ENCODE measurements at regions not wholly inside any gene's neighbourhood (a gene's known extent, or its start where the extent isn't known, plus 50 kb on each side); places are given as distances from the start of the nearest gene placed in this dataset.

DNA sequence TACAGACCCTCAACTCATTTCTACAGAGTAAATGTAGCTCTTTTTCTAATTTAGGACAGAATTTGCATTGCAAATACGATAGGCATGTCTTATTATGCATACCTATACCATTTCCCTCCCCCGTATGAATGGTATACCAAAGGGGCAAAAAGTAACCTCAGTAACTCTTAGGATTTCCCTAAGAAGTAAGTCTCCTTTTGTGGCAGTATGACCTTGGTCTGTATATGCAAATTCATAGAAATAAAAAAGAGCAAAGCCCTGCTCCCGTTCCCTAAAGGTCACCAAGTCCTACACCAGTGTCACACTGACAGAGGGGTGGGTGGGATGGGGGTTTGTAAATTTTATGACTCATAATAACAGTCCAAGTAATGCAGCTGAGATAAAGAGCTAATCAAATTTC, 365.8 kb upstream of the CCDC196 start:
- DNase-seq: no peak

DNA sequence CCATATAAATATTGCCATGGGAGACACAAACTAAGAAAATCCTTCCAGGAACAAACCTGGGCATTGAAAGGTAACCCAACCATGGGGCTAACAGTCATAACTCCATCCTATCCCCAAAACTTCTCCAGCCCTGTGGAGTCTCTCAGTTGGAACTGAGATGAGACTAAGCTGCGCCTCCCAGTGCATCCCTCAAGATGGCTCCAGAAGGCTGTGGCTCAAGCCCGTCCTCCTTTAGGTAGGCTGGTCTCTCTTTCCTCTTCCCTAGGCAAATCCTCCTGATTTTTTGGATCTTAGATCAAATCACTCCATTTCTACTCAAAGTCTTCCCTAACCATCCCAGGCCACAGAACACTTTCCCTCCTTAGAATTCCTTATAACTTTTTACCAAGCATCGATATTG, 364.3 kb upstream of the CCDC196 start:
- DNase-seq: no peak

DNA sequence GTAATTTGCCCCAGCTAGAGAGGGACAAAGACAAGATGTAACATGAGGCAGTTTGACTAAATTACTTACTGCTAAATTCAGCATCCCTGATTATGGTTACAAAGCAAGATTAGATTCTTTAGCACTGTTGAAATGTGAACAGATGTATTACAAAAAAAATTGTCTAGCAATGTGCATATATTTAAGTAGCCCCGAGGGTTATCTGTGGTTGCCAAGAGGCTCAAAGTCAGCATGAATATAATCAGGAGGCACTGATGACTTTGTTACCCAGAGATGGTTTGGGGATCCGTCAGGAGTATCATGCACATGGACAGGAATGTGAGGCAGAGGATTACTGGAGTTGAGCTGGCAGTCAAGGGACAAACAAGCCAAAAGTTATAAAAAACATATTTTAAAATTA, 356.9 kb upstream of the CCDC196 start:
- DNase-seq: no peak

DNA sequence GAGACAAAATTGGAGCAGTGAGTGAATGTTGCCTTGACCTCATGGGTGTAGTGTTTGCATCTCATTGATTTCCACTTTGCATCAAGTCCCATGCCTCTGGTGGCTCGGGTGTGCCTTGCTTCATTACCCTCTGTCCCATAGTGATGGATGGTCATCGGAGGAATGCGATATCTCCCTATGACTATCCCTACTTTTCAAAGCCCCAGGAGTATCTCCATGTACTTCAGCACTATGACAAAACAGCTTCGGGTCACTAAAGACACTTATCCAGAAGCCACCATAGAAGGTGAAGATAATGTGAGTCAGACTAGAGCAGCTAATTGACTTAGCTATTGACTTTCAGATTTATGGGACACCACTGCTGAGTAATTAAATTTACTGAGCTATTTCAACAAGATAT, 355.1 kb upstream of the CCDC196 start:
- DNase-seq: no peak

DNA sequence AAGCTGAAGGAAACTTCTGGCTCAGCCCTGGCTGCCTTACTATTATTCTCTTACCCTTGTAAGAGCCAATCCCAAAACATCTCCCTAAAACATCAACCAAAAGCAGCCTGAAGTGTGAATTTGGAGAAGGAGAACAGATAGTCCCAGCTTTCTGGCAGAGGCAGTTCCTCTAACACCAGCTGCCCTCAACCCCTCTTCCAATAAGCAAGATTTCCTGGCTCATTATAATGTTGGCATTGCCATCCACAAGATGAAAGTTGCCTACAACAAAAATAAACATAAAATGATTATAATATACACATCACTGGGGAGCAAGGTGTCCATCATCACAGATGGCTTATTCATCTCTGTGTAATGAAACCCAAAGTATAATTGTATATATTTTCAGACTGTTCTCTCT, 352.5 kb upstream of the CCDC196 start:
- DNase-seq: no peak

DNA sequence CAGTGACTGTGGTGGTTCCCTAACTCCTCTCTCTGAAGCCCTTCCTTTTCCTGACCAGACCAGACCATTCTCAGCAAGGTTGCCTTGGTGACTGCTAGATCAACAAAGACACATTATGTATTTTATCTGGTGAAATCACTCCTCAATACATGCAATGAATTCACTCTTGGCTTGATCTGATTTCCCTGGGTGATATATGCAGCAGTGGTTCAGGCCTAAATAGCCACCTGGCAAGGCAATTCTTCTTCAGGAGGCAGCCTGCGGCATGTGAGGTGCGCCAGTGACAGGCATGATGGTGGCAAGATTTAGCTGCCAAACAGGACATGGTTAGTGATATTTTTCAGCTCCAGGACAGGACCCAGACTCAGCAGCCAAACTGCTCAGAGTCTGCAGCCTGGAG, 350.3 kb upstream of the CCDC196 start:
- no peak for DNase-seq

DNA sequence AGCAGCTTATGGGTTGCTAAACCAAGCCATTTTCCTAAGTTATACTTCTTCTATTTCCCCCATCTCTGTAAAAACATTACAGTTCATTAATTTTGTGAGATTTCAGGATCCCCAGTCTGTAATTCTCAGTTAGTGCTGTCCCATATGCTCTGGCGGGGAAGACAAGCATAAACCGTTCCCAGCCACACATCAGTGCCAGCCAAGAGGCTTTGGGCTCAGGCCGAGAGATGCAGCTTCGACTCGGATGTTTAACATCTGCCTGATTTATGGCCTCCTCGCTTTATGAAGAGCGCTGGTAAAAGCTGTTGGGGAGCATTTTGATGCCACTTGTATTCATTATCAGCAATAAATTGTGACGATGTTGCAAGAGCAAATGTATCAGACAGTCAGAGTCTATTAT, 349.1 kb upstream of the CCDC196 start:
- no peak for DNase-seq

DNA sequence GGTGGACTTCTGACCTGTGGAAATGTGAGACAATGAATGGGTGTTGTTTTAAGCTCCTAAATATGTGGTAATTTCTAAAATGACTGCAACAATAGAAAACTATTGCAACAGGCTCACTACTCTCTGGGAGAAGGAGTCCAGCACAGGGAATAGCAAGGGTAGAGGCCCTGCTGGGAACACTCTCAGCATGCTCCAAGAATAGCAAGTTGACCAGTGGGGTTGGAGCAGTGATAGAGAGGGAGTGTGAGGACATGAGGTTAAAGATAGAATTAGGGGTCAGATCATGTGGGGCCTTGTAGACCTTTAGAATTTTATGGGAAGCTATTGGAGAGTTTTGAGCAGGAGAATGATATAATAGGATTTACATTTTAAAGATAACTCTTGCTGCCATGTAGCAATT, 346.7 kb upstream of the CCDC196 start:
- DNase-seq: no peak

DNA sequence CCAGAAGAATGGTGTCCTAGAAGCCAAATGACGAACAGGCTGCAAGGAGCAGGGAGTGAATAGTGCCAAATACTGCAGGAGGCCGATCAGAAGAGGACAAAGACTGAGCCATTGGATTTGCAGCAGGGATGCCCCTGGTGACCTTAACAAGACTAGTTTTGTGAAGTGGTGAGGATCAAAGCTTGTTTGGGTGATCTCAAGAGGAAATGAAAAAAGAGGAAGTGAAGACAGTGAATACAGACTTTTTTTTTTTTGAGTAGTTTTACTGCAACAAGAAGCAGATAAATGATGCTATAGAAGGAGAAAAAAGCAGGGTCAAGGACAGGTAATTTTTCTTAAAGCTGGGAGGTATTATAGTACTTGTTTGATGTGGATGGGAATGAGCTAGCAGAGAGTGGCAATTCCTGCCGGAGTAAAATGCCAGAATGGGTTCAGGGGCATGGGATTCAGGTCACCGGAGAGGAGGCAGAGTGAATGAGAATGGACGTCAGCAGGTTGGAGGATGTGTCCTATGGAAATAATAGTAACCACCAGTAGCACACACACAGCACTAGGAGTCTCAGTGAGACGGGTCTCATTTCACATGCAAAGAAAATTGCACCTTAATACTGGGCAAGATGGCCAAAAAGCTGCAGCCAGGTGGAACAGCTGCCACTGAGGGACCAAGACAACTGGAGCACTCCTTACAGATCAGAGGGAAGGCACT, 345.8 kb upstream of the CCDC196 start:
- no peak for DNase-seq

DNA sequence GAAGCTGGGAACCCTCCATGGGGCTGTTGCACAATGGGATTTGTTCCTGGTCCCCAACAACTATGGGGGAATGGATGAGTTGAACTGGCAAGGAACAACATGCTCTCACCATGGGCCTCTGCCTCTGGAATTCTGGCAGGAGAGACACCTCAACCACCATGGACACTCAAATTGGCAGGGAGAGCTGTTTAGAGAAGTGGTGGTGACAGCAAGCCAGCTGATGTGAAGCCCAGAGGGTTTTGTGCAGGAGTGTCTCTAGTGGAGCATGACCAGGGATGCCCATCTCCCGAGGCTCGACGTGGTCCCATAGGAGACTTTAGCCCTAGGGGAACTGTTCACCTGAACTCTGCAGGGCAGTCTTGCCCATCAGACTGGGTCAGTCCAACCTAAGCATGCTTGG, 345.2 kb upstream of the CCDC196 start:
- DNase-seq: no peak

DNA sequence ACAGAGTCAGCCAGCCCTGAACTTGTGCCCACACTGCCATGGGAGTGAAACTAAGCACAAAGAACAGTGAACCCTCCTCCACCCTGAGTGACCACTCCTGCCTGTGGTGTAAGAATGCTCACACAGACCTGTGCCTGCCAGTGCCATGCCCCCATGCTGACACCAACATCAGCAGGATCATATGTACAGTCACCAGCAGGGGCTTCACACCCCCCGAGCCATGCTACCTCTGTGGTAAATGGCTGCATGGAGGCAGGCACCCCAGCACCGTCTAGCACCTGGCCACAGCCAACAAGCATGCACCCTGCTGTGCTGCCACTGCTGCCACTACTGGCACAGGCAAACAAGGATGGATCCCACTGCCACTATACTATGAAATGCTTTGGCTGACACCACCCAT, 344.4 kb upstream of the CCDC196 start:
- no peak for DNase-seq

DNA sequence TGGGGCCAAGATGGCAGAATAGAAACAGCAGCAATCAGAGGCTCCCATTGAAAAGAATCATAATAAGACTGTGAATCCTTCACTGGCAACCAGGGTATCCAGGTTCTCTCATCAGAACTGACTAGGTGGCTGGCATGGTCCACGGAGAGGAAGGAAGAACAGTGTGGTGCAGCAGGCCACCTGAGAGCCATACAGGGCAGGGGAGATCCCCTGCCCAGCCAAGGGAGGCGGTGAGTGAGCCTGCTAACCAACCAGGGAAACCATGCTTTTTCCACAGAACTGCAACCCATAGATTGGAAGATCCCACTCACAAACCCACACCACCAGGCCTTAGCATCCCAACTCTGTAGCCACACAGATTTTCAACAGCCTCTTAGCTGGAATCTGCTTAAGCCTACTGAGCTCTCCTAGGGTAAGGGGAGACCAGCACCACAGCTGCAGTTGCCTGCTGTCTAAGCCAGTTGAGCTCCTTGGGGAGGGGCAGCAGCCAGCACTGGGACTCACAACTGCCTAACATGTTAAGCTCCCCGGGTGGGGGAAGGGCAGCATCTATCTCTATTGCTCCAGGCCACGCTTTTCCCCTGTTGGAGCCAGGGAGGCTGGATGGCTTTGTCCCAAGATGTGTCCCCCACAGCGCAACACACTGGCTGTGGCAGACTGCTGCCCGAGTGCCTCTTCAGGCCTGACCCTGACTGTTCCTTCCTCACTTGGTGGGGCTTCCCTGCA, 342.6 kb upstream of the CCDC196 start:
- DNase-seq: no peak

DNA sequence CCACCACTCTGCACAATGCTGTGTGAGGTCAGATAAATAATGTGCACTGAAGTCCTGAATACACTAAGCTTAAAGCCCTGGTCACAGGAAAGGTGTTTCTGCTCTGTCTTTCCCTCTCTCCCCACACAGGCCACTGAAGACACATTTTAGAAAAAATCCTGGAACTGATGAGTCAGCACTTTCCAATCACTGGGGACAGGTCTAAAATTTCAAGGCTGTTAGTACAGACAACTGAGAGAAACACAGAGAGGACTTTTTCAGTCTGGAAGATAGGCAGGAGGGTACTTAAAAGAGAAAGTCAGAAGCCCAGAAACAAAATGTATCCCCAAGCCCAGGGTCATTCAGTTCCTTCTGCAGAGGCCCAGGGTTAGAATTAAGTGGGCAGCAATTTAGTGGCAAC, 333.9 kb upstream of the CCDC196 start:
- DNase-seq: no peak

DNA sequence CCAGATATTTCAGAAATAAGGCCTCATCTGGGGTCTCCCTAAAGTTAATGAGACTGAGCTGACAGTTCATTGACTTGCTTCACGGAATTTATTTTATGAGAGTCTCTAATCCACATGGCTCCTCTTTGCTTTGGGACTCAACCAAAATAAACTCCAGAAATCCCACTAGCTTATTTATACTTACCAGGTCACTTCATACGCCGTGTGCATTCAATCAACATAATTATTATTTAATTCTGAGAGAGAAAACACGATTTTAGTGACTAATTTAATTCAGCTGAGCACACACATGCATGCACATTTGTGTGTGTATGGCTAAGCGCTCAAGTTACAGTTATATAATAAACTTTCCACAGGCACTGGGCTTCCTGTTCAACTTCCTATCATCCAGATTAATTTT, 333.4 kb upstream of the CCDC196 start:
- DNase-seq: no peak

DNA sequence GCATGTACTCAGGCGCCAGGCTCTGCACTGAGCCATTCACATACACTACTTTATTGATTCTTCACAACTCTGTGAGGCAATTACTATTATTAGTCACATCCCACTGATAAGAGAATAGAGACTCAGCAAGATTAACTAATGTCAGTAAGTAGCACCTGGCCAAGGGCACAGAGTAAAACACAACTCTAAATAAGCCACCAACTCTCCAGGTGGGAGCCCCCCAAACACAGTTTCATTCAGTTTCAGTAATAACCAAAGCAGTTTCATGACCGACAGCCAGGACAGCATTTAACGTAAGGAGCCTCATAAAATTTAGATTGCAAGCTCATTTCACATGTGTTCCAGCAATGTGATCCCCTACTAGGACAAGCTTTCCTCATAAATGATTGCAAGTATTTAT, 323.1 kb upstream of the CCDC196 start:
- DNase-seq: no peak

DNA sequence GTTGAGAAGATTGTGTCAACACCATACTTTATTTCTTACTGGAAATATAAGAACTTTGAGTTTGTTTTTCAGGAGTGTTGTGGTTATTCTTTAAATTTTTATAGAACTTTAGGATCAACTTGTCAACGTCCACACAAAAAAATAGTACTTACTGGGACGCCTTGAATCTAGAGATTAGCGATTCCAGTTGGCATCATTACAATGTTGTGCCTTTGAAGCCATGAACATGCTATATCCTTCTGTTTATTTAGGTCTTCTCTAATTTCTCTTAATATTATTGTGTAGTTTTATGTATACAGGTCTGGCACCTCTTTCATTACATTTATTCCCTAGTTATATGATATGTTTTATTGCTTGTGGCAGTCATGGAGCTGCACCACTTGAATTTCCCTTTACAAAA, 320.8 kb upstream of the CCDC196 start:
- DNase-seq: no peak

DNA sequence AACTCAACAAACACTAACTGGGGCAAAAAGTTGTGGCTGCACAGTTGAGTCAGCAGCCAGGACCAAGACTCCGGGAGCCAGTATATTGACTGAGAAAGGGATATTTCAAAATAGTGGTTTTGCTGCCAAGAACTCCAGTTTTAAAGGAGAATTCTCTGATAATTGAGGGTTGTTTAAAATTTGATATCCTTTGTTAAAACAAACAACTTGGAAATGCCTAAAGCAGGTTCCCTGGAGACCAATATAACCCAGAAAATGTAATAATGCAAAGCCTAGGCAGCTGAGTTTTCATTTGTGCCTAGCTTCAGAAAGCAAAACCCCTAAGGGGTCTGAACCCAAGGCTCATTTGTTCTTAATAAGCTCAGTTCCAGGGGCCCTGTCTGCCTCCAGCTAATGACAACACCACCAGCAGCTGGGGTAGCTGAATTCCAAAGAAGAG, 311.7 kb upstream of the CCDC196 start:
- no peak for DNase-seq

DNA sequence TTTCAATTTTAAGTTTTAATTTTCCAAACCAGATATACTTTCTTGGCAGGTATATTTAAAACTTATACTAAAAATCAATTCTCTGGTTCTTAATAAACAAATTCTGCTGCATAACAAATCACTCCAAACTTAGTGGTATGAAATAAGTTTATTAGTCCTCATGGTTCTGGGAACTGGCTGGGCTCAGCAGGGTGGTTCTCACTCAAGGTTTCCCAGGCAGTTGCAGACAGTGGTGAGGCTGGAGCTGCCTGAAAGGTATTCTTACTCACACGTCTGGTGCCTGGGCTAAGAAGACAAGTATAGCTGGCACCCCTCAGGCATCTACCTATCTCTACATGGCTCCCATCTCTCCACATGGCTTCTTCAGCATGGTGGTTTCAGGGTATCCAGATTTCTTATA, 308.2 kb upstream of the CCDC196 start:
- DNase-seq: no peak

DNA sequence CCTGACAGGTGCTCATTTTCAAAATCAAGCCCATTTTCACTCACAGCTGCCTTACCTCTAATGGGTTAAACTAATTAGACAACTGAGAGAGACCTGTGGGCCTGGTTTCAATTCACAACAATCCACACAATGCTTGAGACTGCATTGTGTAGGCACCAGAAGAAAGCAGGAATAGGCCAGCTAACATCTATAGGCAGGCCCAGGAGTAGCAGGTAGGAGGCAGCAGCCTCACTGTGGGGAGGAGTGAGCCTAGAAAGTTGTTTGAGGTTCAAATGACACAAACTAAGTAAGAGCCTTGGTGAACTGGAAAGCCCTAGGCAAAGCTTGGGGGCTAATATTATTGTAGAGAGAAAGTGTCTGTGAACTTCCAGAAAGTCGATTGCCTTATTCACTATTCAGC, 289.5 kb upstream of the CCDC196 start:
- DNase-seq: no peak

DNA sequence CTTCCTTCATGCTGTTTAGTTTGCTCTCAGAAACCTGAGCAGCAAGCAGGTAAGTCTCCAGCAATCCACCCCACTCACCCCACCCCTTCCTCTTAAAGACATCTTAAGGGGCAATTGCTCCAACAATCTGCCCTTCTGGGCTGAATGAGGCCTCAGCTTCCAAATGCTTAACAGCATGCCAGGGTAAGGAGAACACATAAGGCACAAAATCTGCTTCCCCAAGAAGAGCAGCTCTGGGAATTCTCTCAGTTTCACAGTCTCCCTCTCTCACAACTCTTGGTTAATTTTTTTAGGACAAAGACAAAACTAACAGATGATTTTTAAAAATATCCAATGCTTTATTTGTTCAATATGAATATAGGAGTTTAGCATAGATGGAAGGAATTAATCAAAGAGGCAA, 288.9 kb upstream of the CCDC196 start:
- no peak for DNase-seq

DNA sequence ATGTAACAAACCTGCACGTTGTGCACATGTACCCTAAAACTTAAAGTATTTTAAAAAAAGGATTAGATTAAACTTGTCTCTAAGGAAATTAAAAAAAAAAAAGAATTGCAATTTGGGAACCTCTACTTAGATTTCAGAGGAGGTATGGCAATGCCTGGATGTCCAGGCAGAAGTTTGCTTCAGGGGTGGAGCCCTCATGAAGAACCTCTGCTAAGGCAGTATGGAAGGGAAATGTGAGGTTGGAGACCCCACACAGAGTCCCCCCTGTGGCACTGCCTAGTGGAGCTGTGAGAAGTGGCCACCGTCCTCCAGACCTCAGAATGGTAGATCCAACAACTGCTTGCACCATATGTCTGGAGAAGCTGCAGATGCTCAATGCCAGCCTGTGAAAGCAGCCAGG, 279.6 kb upstream of the CCDC196 start:
- DNase-seq: no peak

DNA sequence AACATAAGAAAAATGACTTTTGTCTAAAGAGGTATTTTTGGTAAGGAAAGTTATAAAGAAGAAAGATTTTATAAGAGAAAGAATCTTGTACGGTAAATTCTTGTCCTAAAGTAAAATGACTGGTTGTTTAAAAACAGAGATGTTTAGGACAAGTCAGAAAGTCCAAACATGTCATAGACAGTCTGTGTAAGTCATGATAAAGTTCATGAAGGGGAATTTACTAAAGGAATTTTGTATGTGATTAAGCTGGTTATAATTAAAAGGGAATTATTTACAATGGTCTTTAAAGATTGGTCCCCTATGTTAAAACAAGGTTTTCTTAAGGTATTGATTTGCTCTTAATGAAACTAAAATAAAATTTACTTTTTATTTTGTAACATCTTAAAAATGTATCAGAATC, 269.4 kb upstream of the CCDC196 start:
- DNase-seq: no peak

DNA sequence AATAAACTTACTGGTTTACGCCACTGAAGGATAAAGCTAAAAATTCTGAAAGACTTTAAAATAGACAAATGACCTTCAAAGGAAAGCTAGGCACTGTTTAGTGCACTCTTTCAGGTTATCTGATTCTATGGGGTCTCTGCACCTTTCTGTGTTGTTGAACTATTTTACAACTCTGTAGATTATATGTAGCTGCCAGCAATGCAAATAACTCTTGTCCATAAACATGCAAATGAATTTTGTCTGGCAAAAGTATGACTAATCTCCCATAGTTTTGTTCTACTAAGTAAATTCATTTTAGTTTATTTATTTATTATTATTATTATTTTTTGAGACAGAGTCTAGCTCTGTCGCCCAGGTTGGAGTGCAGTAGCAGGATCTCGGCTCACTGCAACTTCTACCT, 266.3 kb upstream of the CCDC196 start:
- no peak for DNase-seq

DNA sequence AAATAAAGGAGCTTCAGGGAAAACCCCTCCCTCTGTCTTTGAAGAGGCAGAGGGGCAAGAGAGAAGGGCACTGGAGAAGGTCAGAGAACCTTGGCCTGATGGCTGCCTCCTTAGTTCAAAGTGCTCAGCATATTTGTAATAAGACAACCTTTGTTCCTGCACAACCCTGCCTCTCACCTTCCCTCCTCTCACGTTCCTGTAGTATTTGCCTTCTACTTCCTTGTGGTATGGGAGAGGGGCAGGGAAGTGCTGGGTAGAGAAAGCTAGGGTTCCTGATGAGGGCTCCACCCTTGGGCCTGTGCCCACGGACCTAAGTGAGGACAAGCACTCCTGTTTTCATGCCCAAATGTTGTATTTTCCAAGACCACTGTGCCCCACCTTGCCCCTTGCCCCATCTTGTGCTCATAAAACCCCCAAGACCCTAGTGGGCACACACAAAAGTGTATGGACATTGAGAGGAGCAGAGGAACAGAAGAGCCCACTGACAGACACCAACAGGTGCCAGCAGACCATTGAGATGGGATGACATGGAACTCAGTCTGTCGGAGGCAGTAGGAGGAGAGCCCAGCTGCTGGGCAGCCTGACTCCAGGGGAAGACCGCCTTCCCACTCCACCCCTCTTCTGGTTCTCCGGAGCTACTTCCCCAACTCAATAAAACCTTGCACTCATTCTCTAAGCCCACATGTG, 261.5 kb upstream of the CCDC196 start:
- DNase-seq: no peak

All from central memory CD4-positive, alpha-beta T cell (primary cell).